Astrocyte (in vitro differentiated cells and primary cell): ENCODE measurements at regions not wholly inside any gene's neighbourhood (a gene's known extent, or its start where the extent isn't known, plus 50 kb on each side); places are given as distances from the start of the nearest gene placed in this dataset.

Source experiments
- DNase-seq: peaks from one replicate; pipeline ENCODE4 v3.0.0-alpha.2; 2010; ENCODE audit warnings: low read depth
- FAIRE-seq: peaks from 2 replicates; lab custom pipeline; 2011; peaks lifted over from hg19 to GRCh38; lab: Jason Lieb, UNC
- H2AFZ ChIP-seq: 2 replicates; pipeline ENCODE4 v1.6.0; 2012; ENCODE audit warnings: low read depth, low read length, inconsistent platforms
- H3K27ac ChIP-seq: 2 replicates; pipeline ENCODE4 v1.5.1; 2011; ENCODE audit warnings: low read depth, low read length, inconsistent platforms
- H3K27me3 ChIP-seq: 2 replicates; pipeline ENCODE4 v1.6.0; 2011; ENCODE audit warnings: low read length, inconsistent platforms; ENCODE audit not compliant: insufficient read depth
- H3K36me3 ChIP-seq: 2 replicates; pipeline ENCODE4 v1.5.1; 2011; ENCODE audit warnings: low read length, inconsistent platforms; ENCODE audit not compliant: insufficient read depth
- H3K4me1 ChIP-seq: 2 replicates; pipeline ENCODE4 v1.5.1; 2011; ENCODE audit warnings: low read length, inconsistent platforms; ENCODE audit not compliant: insufficient read depth
- H3K4me2 ChIP-seq: 2 replicates; pipeline ENCODE4 v1.6.0; 2012; ENCODE audit warnings: low read length, inconsistent platforms
- H3K4me3 ChIP-seq: 2 replicates; pipeline ENCODE4 v1.5.1; 2011; ENCODE audit warnings: low read depth, mild to moderate bottlenecking, low read length, inconsistent platforms; ENCODE audit not compliant: insufficient read depth
- H3K79me2 ChIP-seq: 2 replicates; pipeline ENCODE4 v1.6.0; 2012; ENCODE audit warnings: mild to moderate bottlenecking, low read length, inconsistent platforms; ENCODE audit not compliant: insufficient read depth
- H3K9ac ChIP-seq: 2 replicates; pipeline ENCODE4 v1.6.0; 2012; ENCODE audit warnings: mild to moderate bottlenecking, low read length, inconsistent platforms
- H3K9me3 ChIP-seq: 2 replicates; pipeline ENCODE4 v1.5.1; 2012; ENCODE audit warnings: low read depth, mild to moderate bottlenecking, low read length, inconsistent platforms; ENCODE audit not compliant: insufficient read depth
- H4K20me1 ChIP-seq: 2 replicates; pipeline ENCODE4 v1.6.0; 2012; ENCODE audit warnings: low read length, inconsistent platforms; ENCODE audit not compliant: insufficient read depth
- H3K27ac Mint-ChIP-seq: one replicate; pipeline ENCODE4 v1.8.0; 2021; ENCODE audit warnings: mild to moderate bottlenecking, mixed read lengths; ENCODE audit not compliant: unreplicated experiment
- H3K27me3 Mint-ChIP-seq: one replicate; pipeline ENCODE4 v1.8.0; 2021; ENCODE audit warnings: low read depth, mixed read lengths; ENCODE audit not compliant: unreplicated experiment
- H3K36me3 Mint-ChIP-seq: one replicate; pipeline ENCODE4 v1.8.0; 2021; ENCODE audit warnings: low read depth, mixed read lengths; ENCODE audit not compliant: unreplicated experiment
- H3K4me1 Mint-ChIP-seq: one replicate; pipeline ENCODE4 v1.8.0; 2021; ENCODE audit warnings: low read depth, mixed read lengths; ENCODE audit not compliant: unreplicated experiment
- H3K4me3 Mint-ChIP-seq: one replicate; pipeline ENCODE4 v1.8.0; 2021; ENCODE audit warnings: mild to moderate bottlenecking, moderate library complexity, mixed read lengths; ENCODE audit not compliant: unreplicated experiment
- H3K9me3 Mint-ChIP-seq: one replicate; pipeline ENCODE4 v1.8.0; 2021; ENCODE audit warnings: mild to moderate bottlenecking, mixed read lengths; ENCODE audit not compliant: unreplicated experiment
- CTCF ChIP-seq: IDR thresholded peaks from 2 replicates; pipeline ENCODE4 v1.5.1; 2011; ENCODE audit warnings: low read depth, mild to moderate bottlenecking, inconsistent platforms, low read length, moderate library complexity; ENCODE audit not compliant: insufficient read depth
- EZH2 ChIP-seq: IDR thresholded peaks from 2 replicates; pipeline ENCODE4 v1.6.1; 2012; ENCODE audit warnings: mild to moderate bottlenecking, low read length, inconsistent platforms; ENCODE audit not compliant: insufficient read depth

DNA sequence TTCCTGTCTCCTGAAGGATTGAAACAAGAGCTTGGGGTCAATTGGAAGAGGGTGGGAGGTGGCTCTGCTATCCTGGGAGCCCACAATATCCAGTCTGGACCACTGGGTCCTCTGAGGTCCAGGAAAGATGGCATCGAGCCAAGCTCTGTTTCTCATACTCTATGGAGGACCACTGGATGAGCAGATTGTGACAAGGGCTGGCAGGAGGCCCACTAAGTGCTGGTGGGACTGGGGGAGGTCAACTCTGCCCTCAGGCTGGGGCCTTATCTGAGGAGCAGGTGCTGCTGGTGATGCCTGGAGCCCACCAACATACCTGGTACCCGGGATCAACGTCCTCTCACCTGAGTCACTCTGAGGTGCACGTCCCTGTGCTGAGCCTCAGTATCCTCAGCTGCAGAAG is 142.4 kb downstream of the NDUFA10 start:
- peaks cover 2% of the 10 kb centered on the region for H3K36me3 Mint-ChIP-seq

GRCh38 chr2:239882331-239882732 is 142.8 kb downstream of the NDUFA10 start:
- Mint-ChIP-seq H3K36me3 (peaks cover 2% of the 10 kb centered on the region), H3K4me3 (no peak overlapping the region), H3K4me1 (no peaks in the 10 kb centered on the region), H3K9me3 (peaks cover 19% of the 10 kb centered on the region), H3K27ac (no peak overlapping the region), H3K27me3 (peaks cover 6% of the 10 kb centered on the region)
- Histone ChIP-seq H3K4me3 (no peak overlapping the region), H3K9ac (no peak overlapping the region), H3K4me1 (peaks cover 6% of the 10 kb centered on the region), H3K9me3 (peaks cover 15% of the 10 kb centered on the region), H2AFZ (no peak overlapping the region), H3K27ac (no peak overlapping the region), H4K20me1 (no peaks in the 10 kb centered on the region), H3K27me3 (no peaks in the 10 kb centered on the region), H3K4me2 (no peak overlapping the region), H3K36me3 (no peaks in the 10 kb centered on the region), H3K79me2 (no peaks in the 10 kb centered on the region)
- TF ChIP-seq EZH2 (no peak), CTCF (peak; percentile 28)
- DNase-seq: peak; percentile 3
- no peak for FAIRE-seq

More for the DNA sequence above, 142.4 kb downstream of the NDUFA10 start:
- no peak for FAIRE-seq
- Histone ChIP-seq H3K4me3 (no peak overlapping the region), H3K79me2 (no peaks in the 10 kb centered on the region), H3K27ac (no peak overlapping the region), H3K27me3 (no peaks in the 10 kb centered on the region), H3K4me1 (peaks cover 6% of the 10 kb centered on the region), H3K4me2 (no peak overlapping the region), H2AFZ (no peak overlapping the region), H3K36me3 (no peaks in the 10 kb centered on the region), H3K9ac (no peak overlapping the region), H4K20me1 (no peaks in the 10 kb centered on the region), H3K9me3 (peaks cover 15% of the 10 kb centered on the region)
- Mint-ChIP-seq H3K4me3 (no peak overlapping the region), H3K27ac (no peak overlapping the region), H3K4me1 (no peaks in the 10 kb centered on the region), H3K27me3 (peaks cover 8% of the 10 kb centered on the region), H3K9me3 (peaks cover 22% of the 10 kb centered on the region)
- no peak for DNase-seq
- TF ChIP-seq CTCF (no peak), EZH2 (no peak)

- H3K27ac Mint-ChIP-seq: no peak overlapping the region
- peaks cover 6% of the 10 kb centered on the region for H3K4me1 ChIP-seq
- no peak overlapping the region for H3K4me3 ChIP-seq
- no peaks in the 10 kb centered on the region for H4K20me1 ChIP-seq
- H3K36me3 ChIP-seq: no peaks in the 10 kb centered on the region
- no peak overlapping the region for H3K4me3 Mint-ChIP-seq
- H3K9me3 ChIP-seq: peaks cover 15% of the 10 kb centered on the region
- FAIRE-seq: no peak
- no peak overlapping the region for H2AFZ ChIP-seq
- H3K9ac ChIP-seq: no peak overlapping the region
- TF ChIP-seq CTCF (no peak), EZH2 (no peak)
- H3K79me2 ChIP-seq: no peaks in the 10 kb centered on the region
- H3K27me3 Mint-ChIP-seq: peaks cover 10% of the 10 kb centered on the region
- H3K36me3 Mint-ChIP-seq: peaks cover 2% of the 10 kb centered on the region
- H3K4me2 ChIP-seq: peak overlapping the region; percentile 46
- peak; percentile 32 for DNase-seq
- H3K27me3 ChIP-seq: no peaks in the 10 kb centered on the region
- peaks cover 19% of the 10 kb centered on the region for H3K9me3 Mint-ChIP-seq
- no peak overlapping the region for H3K27ac ChIP-seq
- no peaks in the 10 kb centered on the region for H3K4me1 Mint-ChIP-seq
Observed at GRCh38 chr2:239881561-239882320, 143.4 kb downstream of the NDUFA10 start.
